ENCODE measurements at regions not wholly inside any gene's neighbourhood (a gene's known extent, or its start where the extent isn't known, plus 50 kb on each side); places are given as distances from the start of the nearest gene placed in this dataset.

DNA sequence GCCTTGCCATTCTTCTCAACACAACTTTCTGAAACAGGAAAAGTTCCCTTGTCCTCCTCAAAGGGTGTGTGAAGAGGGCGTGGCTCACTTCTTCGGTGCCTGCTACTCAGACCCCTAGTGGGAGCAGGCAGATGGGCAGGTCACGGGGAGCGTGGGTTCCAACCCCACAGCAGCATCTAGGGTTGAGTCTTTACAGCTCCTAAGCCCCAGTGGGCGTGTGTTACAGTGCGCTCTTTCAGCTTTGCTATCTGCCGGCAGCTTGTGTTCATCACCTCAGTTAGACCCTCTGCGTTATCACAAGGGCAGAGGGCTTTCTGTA is 57.5 kb upstream of the KLF3 start:
- no peak for DNase-seq

DNA sequence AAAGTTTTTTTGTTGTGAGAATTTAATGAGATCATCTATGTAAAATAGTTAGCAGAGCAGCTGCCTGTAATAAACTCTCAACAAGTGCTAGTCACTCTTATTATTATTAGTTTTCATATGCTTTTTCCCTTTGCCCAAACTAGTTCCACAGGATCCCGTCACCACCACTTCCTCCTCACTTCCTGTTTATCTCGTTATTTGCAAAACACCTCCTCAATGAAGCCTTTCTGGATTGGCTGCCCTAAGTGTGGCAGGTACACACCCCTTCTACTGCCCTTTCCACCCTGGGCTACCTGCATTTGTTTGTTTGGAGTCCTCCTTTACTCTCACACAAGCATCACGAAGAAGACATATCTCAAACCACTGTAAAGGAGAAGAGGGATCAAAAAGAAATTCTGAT is 54.4 kb upstream of the KLF3 start:
- peak in 1 of 6 experiments; percentile 5 for DNase-seq

DNA sequence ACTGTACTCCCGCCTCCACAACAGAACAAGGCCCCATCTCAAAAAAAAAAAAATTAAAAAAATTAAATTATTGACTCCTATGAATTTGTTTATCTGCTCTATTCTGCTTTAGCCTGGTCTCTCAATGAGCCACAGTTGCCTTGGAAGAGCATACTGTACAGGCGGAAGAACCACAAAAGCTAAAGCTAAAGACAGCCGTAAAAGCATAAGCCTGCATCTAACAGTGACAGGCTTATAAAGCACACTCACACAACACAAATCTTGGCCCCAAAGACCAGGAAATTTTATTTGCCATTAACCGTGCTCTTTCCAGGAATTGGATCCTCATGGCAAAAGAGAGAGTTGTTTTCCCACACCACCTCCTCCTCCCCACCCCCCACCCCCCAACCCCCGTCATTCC is 53.5 kb upstream of the KLF3 start:
- no peak for DNase-seq

DNA sequence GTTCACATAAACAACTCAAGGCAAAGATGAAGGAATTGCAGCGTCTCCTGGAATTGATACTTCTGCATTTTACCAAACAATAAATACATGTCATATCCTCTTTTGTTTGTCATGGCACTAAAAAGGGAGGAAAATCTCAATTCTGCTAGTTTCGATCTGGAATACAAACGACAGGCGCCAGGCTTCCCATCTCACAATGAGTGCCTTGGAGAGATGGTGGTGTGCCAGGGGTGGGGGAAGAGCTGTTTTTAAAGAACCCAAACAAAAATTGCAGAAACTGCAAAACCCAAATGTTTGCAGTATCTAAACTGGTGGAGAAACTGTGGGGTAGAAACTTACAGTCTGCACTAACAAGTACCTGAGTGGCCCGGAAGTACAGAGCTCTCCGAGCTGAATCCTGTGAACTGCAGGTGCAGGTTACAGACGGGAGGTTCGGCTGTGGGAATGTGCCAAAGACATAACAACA is 53.0 kb upstream of the KLF3 start:
- no peak for DNase-seq

DNA sequence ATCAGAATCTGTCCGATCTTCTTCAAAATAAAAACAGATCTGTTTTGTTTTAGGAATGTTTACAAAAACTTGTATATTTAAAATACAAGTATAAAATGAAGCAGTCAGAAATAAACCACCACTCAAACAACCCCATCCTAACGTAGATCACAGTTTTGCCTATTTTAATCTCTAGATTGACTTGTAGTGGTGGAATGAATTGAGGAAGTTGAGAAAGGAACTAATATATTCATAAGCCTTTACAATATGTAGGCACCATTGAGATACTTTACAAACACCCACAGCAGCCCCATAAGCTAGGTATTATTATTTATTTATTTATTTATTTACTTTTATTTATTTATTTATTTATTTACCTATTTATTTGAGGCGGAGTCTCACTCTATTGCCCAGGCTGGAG is 52.3 kb upstream of the KLF3 start:
- DNase-seq: no peak

DNA sequence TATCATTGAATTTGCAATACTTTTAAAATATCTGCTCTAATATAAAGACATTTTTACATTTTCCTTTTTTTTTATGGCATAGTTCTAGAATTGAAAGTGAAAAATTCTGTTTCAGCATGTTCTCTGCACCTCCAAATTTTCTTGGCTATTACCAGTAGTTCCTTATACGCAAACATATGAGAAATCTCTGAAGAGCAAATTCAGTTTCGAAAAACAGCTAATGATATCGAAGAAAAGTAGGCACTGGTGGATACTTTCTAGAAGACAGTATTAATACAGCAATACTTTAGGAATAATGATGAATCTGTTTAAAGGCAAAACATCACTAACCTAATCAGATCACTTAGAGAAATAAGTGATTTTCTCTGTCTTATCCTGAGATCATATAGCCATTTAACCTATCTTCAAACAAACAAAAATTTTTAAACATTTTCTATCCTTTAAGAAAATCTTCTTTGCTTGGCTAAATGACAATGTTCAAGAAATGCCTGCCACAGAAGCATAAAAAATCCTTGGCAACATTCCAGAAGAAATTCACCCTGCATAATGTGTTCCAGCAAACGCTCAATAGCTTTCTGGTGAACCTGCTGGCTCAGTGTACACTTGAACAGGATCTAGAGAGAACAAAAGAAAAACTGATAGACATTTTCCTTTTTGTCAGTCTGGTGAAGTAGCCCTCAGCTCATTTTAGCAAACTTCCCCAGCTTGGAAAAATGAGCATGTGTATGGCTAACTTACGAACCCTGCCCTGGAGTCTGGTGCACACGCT is 51.2 kb upstream of the KLF3 start:
- no peak for DNase-seq
